ENCODE measurements at regions not wholly inside any gene's neighbourhood (a gene's known extent, or its start where the extent isn't known, plus 50 kb on each side); places are given as distances from the start of the nearest gene placed in this dataset.

DNA sequence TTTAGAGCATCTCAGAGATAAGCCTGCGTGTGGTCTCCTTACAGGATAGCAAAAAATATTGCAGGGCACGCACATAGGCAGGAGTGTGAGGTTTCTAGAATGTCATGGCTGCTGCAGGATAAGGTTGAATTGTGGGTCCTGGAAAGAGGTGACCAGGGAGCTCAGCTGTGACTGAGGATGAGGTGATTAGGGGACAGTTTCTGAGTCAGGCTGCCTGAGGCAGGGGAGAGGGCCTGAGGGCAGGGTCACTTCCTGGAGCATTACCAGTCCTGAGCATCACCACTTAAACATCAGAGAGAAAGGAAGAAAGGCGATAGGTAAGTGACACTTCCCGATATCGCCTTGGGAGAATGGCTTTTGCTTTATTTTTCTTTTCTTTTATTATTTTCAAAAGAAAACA is 813.8 kb downstream of the TUSC7 start:
- TF ChIP-seq, protein P1, sequence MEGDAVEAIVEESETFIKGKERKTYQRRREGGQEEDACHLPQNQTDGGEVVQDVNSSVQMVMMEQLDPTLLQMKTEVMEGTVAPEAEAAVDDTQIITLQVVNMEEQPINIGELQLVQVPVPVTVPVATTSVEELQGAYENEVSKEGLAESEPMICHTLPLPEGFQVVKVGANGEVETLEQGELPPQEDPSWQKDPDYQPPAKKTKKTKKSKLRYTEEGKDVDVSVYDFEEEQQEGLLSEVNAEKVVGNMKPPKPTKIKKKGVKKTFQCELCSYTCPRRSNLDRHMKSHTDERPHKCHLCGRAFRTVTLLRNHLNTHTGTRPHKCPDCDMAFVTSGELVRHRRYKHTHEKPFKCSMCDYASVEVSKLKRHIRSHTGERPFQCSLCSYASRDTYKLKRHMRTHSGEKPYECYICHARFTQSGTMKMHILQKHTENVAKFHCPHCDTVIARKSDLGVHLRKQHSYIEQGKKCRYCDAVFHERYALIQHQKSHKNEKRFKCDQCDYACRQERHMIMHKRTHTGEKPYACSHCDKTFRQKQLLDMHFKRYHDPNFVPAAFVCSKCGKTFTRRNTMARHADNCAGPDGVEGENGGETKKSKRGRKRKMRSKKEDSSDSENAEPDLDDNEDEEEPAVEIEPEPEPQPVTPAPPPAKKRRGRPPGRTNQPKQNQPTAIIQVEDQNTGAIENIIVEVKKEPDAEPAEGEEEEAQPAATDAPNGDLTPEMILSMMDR (IDR thresholded peaks at IDR 0.05; ENCODE audit: low read depth, low read length): no peak
- TF ChIP-seq POLR2A (IDR thresholded peaks at IDR 0.05; ENCODE audit: extremely low read depth, insufficient read length): no peak
- TF ChIP-seq, protein P2, sequence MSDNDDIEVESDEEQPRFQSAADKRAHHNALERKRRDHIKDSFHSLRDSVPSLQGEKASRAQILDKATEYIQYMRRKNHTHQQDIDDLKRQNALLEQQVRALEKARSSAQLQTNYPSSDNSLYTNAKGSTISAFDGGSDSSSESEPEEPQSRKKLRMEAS (IDR thresholded peaks at IDR 0.05; ENCODE audit: low read depth, low read length): no peak
- TF ChIP-seq MYC (IDR thresholded peaks at IDR 0.05; ENCODE audit: low read depth, low read length): no peak
